Panc1 (cell line): ENCODE measurements at regions not wholly inside any gene's neighbourhood (a gene's known extent, or its start where the extent isn't known, plus 50 kb on each side); places are given as distances from the start of the nearest gene placed in this dataset.

Experiments used
- CTCF ChIP-seq: fragments of 450-650 bp; IDR thresholded peaks from 2 replicates; pipeline ENCODE4 v1.5.1; 2017; ENCODE audit warnings: mild to moderate bottlenecking
- TCF7L2 ChIP-seq: IDR thresholded peaks from 2 replicates; pipeline ENCODE4 v1.6.1; 2011; ENCODE audit warnings: mild to moderate bottlenecking, low read depth, low read length, inconsistent platforms
- TF ChIP-seq, protein P1 (sequence below), 2 experiments: IDR thresholded peaks; 2 replicates each; pipeline ENCODE4 v1.6.1; 2011 to 2012; ENCODE audit warnings: low read depth in 2 of 2, control low read depth in 1 of 2, low read length in 1 of 2, mild to moderate bottlenecking in 1 of 2, moderate library complexity in 1 of 2; ENCODE audit not compliant: insufficient read depth in 1 of 2

DNA sequence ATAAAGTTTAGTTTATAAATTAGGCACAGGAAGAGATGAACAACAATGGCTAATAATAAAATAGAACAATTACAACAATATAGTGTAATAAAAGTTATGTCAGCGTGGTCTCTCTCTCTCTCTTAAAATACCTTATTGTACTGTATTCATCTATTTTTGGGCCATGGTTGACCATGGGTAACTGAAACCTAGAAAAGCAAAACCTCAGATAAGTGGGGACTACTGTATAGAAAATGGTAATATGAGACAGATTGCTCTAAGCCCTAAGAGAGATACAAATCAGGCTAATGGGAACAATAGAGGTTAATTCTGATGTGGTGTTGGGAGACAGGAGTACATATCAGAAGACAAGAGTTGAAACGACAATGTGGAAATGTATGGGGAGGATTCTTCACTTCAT, 86.2 kb downstream of the ZNF365 start:
- TF ChIP-seq CTCF (no peak), TCF7L2 (no peak)
- TF ChIP-seq, protein P1, sequence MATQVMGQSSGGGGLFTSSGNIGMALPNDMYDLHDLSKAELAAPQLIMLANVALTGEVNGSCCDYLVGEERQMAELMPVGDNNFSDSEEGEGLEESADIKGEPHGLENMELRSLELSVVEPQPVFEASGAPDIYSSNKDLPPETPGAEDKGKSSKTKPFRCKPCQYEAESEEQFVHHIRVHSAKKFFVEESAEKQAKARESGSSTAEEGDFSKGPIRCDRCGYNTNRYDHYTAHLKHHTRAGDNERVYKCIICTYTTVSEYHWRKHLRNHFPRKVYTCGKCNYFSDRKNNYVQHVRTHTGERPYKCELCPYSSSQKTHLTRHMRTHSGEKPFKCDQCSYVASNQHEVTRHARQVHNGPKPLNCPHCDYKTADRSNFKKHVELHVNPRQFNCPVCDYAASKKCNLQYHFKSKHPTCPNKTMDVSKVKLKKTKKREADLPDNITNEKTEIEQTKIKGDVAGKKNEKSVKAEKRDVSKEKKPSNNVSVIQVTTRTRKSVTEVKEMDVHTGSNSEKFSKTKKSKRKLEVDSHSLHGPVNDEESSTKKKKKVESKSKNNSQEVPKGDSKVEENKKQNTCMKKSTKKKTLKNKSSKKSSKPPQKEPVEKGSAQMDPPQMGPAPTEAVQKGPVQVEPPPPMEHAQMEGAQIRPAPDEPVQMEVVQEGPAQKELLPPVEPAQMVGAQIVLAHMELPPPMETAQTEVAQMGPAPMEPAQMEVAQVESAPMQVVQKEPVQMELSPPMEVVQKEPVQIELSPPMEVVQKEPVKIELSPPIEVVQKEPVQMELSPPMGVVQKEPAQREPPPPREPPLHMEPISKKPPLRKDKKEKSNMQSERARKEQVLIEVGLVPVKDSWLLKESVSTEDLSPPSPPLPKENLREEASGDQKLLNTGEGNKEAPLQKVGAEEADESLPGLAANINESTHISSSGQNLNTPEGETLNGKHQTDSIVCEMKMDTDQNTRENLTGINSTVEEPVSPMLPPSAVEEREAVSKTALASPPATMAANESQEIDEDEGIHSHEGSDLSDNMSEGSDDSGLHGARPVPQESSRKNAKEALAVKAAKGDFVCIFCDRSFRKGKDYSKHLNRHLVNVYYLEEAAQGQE (IDR thresholded peaks at IDR 0.05; ENCODE audit: insufficient read depth in 1 of 2, low read depth in 2 of 2, low read length in 1 of 2), result no peak
